H1 (cell line): ENCODE measurements at regions not wholly inside any gene's neighbourhood (a gene's known extent, or its start where the extent isn't known, plus 50 kb on each side); places are given as distances from the start of the nearest gene placed in this dataset.

Experiments used
- CTCF ChIA-PET: fragments of 300-600 bp; sonication (Branson Sonifier 250); formaldehyde crosslinking; loops from one replicate; lab custom pipeline; 2021; ENCODE audit not compliant: partially characterized antibody; lab: Charles Lee
- POLR2A ChIA-PET: fragments of 300-600 bp; sonication (Branson Sonifier 250); formaldehyde crosslinking; loops from one replicate; lab custom pipeline; 2021; ENCODE audit warnings: inconsistent platforms; ENCODE audit not compliant: partially characterized antibody; lab: Charles Lee
- DNase-seq, 2 experiments: peaks; one replicate each; pipeline versions ENCODE4 v3.0.0 to v3.0.0-alpha.2; 2010 to 2022; ENCODE audit warnings: low spot score in 2 of 2, low read depth in 1 of 2, mixed read lengths in 1 of 2
- FAIRE-seq: peaks from 2 replicates; lab custom pipeline; 2011; peaks lifted over from hg19 to GRCh38; lab: Jason Lieb, UNC
- H2AFZ ChIP-seq: 2 replicates; pipeline ENCODE4 v1.8.1; 2012; ENCODE audit warnings: low read length, inconsistent platforms
- H2AK5ac ChIP-seq: 2 replicates; pipeline ENCODE4 v1.6.1; 2013; ENCODE audit warnings: low read depth, low read length
- H2BK120ac ChIP-seq: replicated peaks from 2 replicates; pipeline ENCODE3; 2013; ENCODE audit warnings: low read depth, low read length, inconsistent platforms
- H2BK12ac ChIP-seq: 2 replicates; pipeline ENCODE4 v1.6.1; 2013; ENCODE audit warnings: low read depth, low read length
- H2BK15ac ChIP-seq: 2 replicates; pipeline ENCODE4 v1.6.1; 2013; ENCODE audit warnings: low read length
- H2BK20ac ChIP-seq: 2 replicates; pipeline ENCODE4 v1.6.1; 2013; ENCODE audit warnings: low read length
- H2BK5ac ChIP-seq: 2 replicates; pipeline ENCODE4 v1.6.1; 2013; ENCODE audit warnings: low read depth, low read length
- H3K14ac ChIP-seq: 2 replicates; pipeline ENCODE4 v1.6.1; 2013; ENCODE audit warnings: inconsistent platforms; ENCODE audit not compliant: insufficient read length
- H3K18ac ChIP-seq: 2 replicates; pipeline ENCODE4 v1.6.1; 2013; ENCODE audit warnings: low read length; ENCODE audit errors: extremely low read depth
- H3K23ac ChIP-seq: 2 replicates; pipeline ENCODE4 v1.6.1; 2013; ENCODE audit warnings: inconsistent platforms; ENCODE audit not compliant: insufficient read length
- H3K23me2 ChIP-seq: 2 replicates; pipeline ENCODE4 v1.6.1; 2013; ENCODE audit warnings: low read depth, low read length
- H3K27ac ChIP-seq: 2 replicates; pipeline ENCODE4 v1.6.1; 2011; ENCODE audit warnings: low read depth, low read length, inconsistent platforms
- H3K27me3 ChIP-seq, 4 experiments: replicated peaks in 1 of 4; 1 replicate in 1 of 4; 2 replicates in 3 of 4; pipeline versions ENCODE4 v1.6.1 to v1.8.1; 2011 to 2013; ENCODE audit warnings: low read length in 3 of 4, mild to moderate bottlenecking in 3 of 4, inconsistent platforms in 2 of 4, mixed read lengths in 2 of 4, moderate library complexity in 1 of 4; ENCODE audit not compliant: control insufficient read depth in 3 of 4, insufficient read depth in 3 of 4; ENCODE audit errors: extremely low read depth in 1 of 4
- H3K36me3 ChIP-seq, 4 experiments: 2 replicates each; pipeline versions ENCODE4 v1.6.1 to v1.8.1; 2011 to 2013; ENCODE audit warnings: mild to moderate bottlenecking in 4 of 4, low read length in 3 of 4, moderate library complexity in 2 of 4, control low read depth in 1 of 4, inconsistent platforms in 1 of 4; ENCODE audit not compliant: insufficient read depth in 4 of 4, control insufficient read depth in 2 of 4
- H3K4ac ChIP-seq: replicated peaks from 2 replicates; pipeline ENCODE3; 2013; ENCODE audit warnings: low read length, low read depth, mixed read lengths, inconsistent platforms; ENCODE audit not compliant: insufficient read length
- H3K4me1 ChIP-seq, 4 experiments: replicated peaks in 1 of 4; 1 replicate in 1 of 4; 2 replicates in 3 of 4; pipeline versions ENCODE4 v1.6.1 to v1.8.1; 2011 to 2013; ENCODE audit warnings: low read length in 3 of 4, inconsistent platforms in 2 of 4, mixed read lengths in 1 of 4; ENCODE audit not compliant: insufficient read depth in 4 of 4, control insufficient read depth in 3 of 4
- H3K4me2 ChIP-seq, 2 experiments: 2 replicates each; pipeline versions ENCODE4 v1.6.1 to v1.8.1; 2011 to 2013; ENCODE audit warnings: low read depth in 2 of 2, low read length in 2 of 2, control low read depth in 1 of 2, inconsistent platforms in 1 of 2, mild to moderate bottlenecking in 1 of 2; ENCODE audit not compliant: insufficient read depth in 1 of 2
- H3K4me3 ChIP-seq, 4 experiments: fragments of 200-600, 300-600 bp in 1 of 4; sonication (generic), shearing (Covaris generic), sonication (Bioruptor Twin) in 1 of 4; 2 replicates each; pipeline versions ENCODE4 v1.5.1 to v1.8.1; 2011 to 2016; ENCODE audit warnings: low read length in 4 of 4, low read depth in 3 of 4, control low read depth in 2 of 4, inconsistent platforms in 2 of 4, mild to moderate bottlenecking in 2 of 4, mixed read lengths in 1 of 4, moderate library complexity in 1 of 4; ENCODE audit not compliant: insufficient read depth in 2 of 4; ENCODE audit errors: extremely low read depth in 1 of 4
- H3K56ac ChIP-seq: replicated peaks from 2 replicates; pipeline ENCODE3; 2013; ENCODE audit warnings: low read depth, mild to moderate bottlenecking, mixed read lengths, low read length, inconsistent platforms; ENCODE audit not compliant: insufficient read length
- H3K79me1 ChIP-seq: 2 replicates; pipeline ENCODE4 v1.6.1; 2013; ENCODE audit warnings: low read depth, low read length, control low read depth
- H3K79me2 ChIP-seq, 2 experiments: 2 replicates each; pipeline versions ENCODE4 v1.6.1 to v1.8.1; 2012 to 2013; ENCODE audit warnings: low read length in 2 of 2, mild to moderate bottlenecking in 2 of 2, inconsistent platforms in 1 of 2; ENCODE audit not compliant: insufficient read depth in 2 of 2, control insufficient read depth in 1 of 2
- H3K9ac ChIP-seq, 4 experiments: replicated peaks in 1 of 4; 1 replicate in 1 of 4; 2 replicates in 3 of 4; pipeline versions ENCODE4 v1.6.1 to v1.8.1; 2011 to 2013; ENCODE audit warnings: low read depth in 3 of 4, low read length in 3 of 4, control low read depth in 2 of 4, mild to moderate bottlenecking in 2 of 4, moderate library complexity in 2 of 4, inconsistent platforms in 1 of 4; ENCODE audit errors: extremely low read depth in 1 of 4
- H3K9me3 ChIP-seq, 2 experiments: 2 replicates each; pipeline versions ENCODE4 v1.6.1 to v1.8.1; 2012 to 2013; ENCODE audit warnings: mild to moderate bottlenecking in 2 of 2, moderate library complexity in 2 of 2, control low read depth in 1 of 2, inconsistent platforms in 1 of 2, low read depth in 1 of 2, low read length in 1 of 2, mixed read lengths in 1 of 2; ENCODE audit not compliant: insufficient read depth in 2 of 2
- H4K20me1 ChIP-seq, 2 experiments: replicated peaks in 1 of 2; 2 replicates each; pipeline versions ENCODE3 to v1.8.1; 2011 to 2013; ENCODE audit warnings: inconsistent platforms in 2 of 2, low read length in 2 of 2, mild to moderate bottlenecking in 1 of 2; ENCODE audit not compliant: insufficient read depth in 2 of 2, control insufficient read depth in 1 of 2
- H4K5ac ChIP-seq: 2 replicates; pipeline ENCODE4 v1.6.1; 2013; ENCODE audit warnings: low read length, low read depth, mixed read lengths, inconsistent platforms; ENCODE audit not compliant: insufficient read length
- H4K8ac ChIP-seq: 2 replicates; pipeline ENCODE4 v1.8.0; 2013; ENCODE audit warnings: mild to moderate bottlenecking, moderate library complexity, low read length, inconsistent platforms; ENCODE audit not compliant: insufficient read depth; ENCODE audit errors: extremely low read depth
- H4K91ac ChIP-seq: replicated peaks from 2 replicates; pipeline ENCODE3; 2013; ENCODE audit warnings: low read length, mixed read lengths, inconsistent platforms; ENCODE audit not compliant: insufficient read length
- BCL11A ChIP-seq, 2 experiments: IDR thresholded peaks; one replicate each; pipeline ENCODE4 v1.6.1; 2011; ENCODE audit warnings: low read depth in 2 of 2, low read length in 2 of 2, mild to moderate bottlenecking in 2 of 2
- YY1 ChIP-seq: IDR thresholded peaks from 2 replicates; pipeline ENCODE4 v1.6.1; 2011; ENCODE audit warnings: low read depth, mild to moderate bottlenecking, low read length
- TF ChIP-seq, protein P1 (sequence below): IDR thresholded peaks from 2 replicates; pipeline ENCODE4 v1.6.1; 2012; ENCODE audit warnings: low read length, inconsistent platforms

DNA sequence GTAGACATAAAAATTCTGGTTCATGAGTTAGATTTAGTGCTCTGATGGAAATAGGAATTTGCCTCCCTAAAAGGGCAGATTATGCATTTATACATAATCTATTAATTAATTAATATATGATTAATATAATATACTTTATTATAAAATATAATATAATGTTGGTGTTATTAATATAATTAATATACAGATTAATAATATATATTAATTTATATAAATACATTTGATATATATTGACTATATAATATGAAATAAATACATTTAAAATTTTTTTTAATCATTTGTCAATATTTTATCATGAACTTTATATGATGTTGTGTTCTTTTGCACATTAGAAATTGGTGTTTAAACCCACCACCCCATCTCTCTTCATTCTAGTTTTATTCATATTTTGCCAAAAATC, 652.1 kb upstream of the ZNF804A start:
- no peak overlapping the region for H2AFZ ChIP-seq

More for the DNA sequence above, 652.1 kb upstream of the ZNF804A start:
- Histone ChIP-seq H2BK5ac (no peak overlapping the region), H2BK20ac (no peak overlapping the region), H3K27me3 (no peaks in the 10 kb centered on the region), H4K5ac (no peak overlapping the region), H3K4me1 (no peaks in the 10 kb centered on the region), H3K9me3 (no peaks in the 10 kb centered on the region), H2BK15ac (no peak overlapping the region), H3K4ac (no peak overlapping the region), H4K8ac (no peak overlapping the region), H3K79me2 (no peaks in the 10 kb centered on the region), H2BK120ac (no peak overlapping the region), H2BK12ac (no peak overlapping the region), H3K56ac (no peak overlapping the region), H3K18ac (no peak overlapping the region), H3K23ac (no peak overlapping the region), H3K4me2 (no peak overlapping the region)
- POLR2A ChIA-PET: no interaction called here
- FAIRE-seq: no peak
- CTCF ChIA-PET: interaction anchor here (0.6 kb wide), 1 partner anchor 724 kb away, joined by 3 read pairs; no protein-coding TSS in a partner anchor
- TF ChIP-seq YY1: no peak
- TF ChIP-seq BCL11A (IDR thresholded peaks at IDR 0.05; ENCODE audit: low read depth in 2 of 2, low read length in 2 of 2): no peak
- TF ChIP-seq, protein P1, sequence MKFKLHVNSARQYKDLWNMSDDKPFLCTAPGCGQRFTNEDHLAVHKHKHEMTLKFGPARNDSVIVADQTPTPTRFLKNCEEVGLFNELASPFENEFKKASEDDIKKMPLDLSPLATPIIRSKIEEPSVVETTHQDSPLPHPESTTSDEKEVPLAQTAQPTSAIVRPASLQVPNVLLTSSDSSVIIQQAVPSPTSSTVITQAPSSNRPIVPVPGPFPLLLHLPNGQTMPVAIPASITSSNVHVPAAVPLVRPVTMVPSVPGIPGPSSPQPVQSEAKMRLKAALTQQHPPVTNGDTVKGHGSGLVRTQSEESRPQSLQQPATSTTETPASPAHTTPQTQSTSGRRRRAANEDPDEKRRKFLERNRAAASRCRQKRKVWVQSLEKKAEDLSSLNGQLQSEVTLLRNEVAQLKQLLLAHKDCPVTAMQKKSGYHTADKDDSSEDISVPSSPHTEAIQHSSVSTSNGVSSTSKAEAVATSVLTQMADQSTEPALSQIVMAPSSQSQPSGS: no peak
- TF ChIP-seq, all 59 proteins: peak for 0
- H3K27ac ChIP-seq: no peak overlapping the region
- H3K79me1 ChIP-seq: no peaks in the 10 kb centered on the region
- H2AK5ac ChIP-seq: no peak overlapping the region
- no peaks in the 10 kb centered on the region for H4K20me1 ChIP-seq
- no peak overlapping the region for H4K91ac ChIP-seq
- no peak overlapping the region for H3K9ac ChIP-seq
- DNase-seq: no peak
- H3K4me3 ChIP-seq: no peak overlapping the region
- H3K14ac ChIP-seq: no peak overlapping the region
- H3K36me3 ChIP-seq: no peaks in the 10 kb centered on the region
- H3K23me2 ChIP-seq: no peaks in the 10 kb centered on the region; the same call in 1 of the 2 replicates
